Anterior cingulate cortex (tissue), 58 donors: ENCODE measurements at regions not wholly inside any gene's neighbourhood (a gene's known extent, or its start where the extent isn't known, plus 50 kb on each side); places are given as distances from the start of the nearest gene placed in this dataset.

Experiments
- DNase-seq, 58 donors: peaks; one replicate each; lab custom pipeline; 2025; lab: John Stamatoyannopoulos, UW

- DNase-seq, result no peak
Measured at GRCh38 chr4:11904846-11905739, 476.4 kb upstream of the HS3ST1 start.

GRCh38 chr4:11904117-11904535 is 475.4 kb upstream of the HS3ST1 start:
- peak in 3 of 58 donors; percentile 1 to 4 (median 3) for DNase-seq

- no peak for DNase-seq
Measured at GRCh38 chr4:11901089-11901488, 472.4 kb upstream of the HS3ST1 start.

GRCh38 chr4:11900359-11900758 is 471.7 kb upstream of the HS3ST1 start:
- DNase-seq, result no peak

GRCh38 chr4:11898796-11899195 is 470.1 kb upstream of the HS3ST1 start:
- no peak for DNase-seq

GRCh38 chr4:11895766-11896165 is 467.1 kb upstream of the HS3ST1 start:
- no peak for DNase-seq

GRCh38 chr4:11894977-11895376 is 466.3 kb upstream of the HS3ST1 start:
- no peak for DNase-seq

GRCh38 chr4:11894221-11894620 is 465.5 kb upstream of the HS3ST1 start:
- no peak for DNase-seq

- DNase-seq, result no peak
Measured at GRCh38 chr4:11889099-11889498, 460.4 kb upstream of the HS3ST1 start.

GRCh38 chr4:11881947-11882346 is 453.3 kb upstream of the HS3ST1 start:
- no peak for DNase-seq

GRCh38 chr4:11881364-11881763 is 452.7 kb upstream of the HS3ST1 start:
- DNase-seq, result no peak

GRCh38 chr4:11878241-11878640 is 449.5 kb upstream of the HS3ST1 start:
- no peak for DNase-seq

- no peak for DNase-seq
Measured at GRCh38 chr4:11876104-11876503, 447.4 kb upstream of the HS3ST1 start.

GRCh38 chr4:11869191-11869870 is 440.6 kb upstream of the HS3ST1 start:
- DNase-seq, result no peak

GRCh38 chr4:11866391-11866790 is 437.7 kb upstream of the HS3ST1 start:
- DNase-seq, result no peak

- DNase-seq, result no peak
Measured at GRCh38 chr4:11860996-11861395, 432.3 kb upstream of the HS3ST1 start.

- no peak for DNase-seq
Measured at GRCh38 chr4:11857881-11858280, 429.2 kb upstream of the HS3ST1 start.

GRCh38 chr4:11847167-11847566 is 418.5 kb upstream of the HS3ST1 start:
- no peak for DNase-seq

- DNase-seq, result no peak
Measured at GRCh38 chr4:11843927-11844326, 415.2 kb upstream of the HS3ST1 start.

GRCh38 chr4:11843340-11843739 is 414.6 kb upstream of the HS3ST1 start:
- no peak for DNase-seq

GRCh38 chr4:11842620-11843263 is 414.0 kb upstream of the HS3ST1 start:
- no peak for DNase-seq
